Mammary epithelial cell (primary cell): ENCODE measurements at regions not wholly inside any gene's neighbourhood (a gene's known extent, or its start where the extent isn't known, plus 50 kb on each side); places are given as distances from the start of the nearest gene placed in this dataset.

Source experiments
- EZH2 ChIP-seq: IDR thresholded peaks from 2 replicates; pipeline ENCODE4 v1.6.1; 2012; ENCODE audit warnings: low read length, inconsistent platforms, borderline replicate concordance
- TF ChIP-seq, protein P1 (sequence below), 2 donors: IDR thresholded peaks in 1 of 2; conservative IDR thresholded peaks in 1 of 2; 2 replicates each; pipeline ENCODE4 v1.5.1; 2011 to 2012; ENCODE audit warnings: inconsistent platforms in 2 of 2, low read length in 2 of 2, mild to moderate bottlenecking in 2 of 2, control low read depth in 1 of 2, low read depth in 1 of 2; ENCODE audit not compliant: insufficient read depth in 1 of 2; ENCODE audit errors: extremely low read depth in 1 of 2

DNA sequence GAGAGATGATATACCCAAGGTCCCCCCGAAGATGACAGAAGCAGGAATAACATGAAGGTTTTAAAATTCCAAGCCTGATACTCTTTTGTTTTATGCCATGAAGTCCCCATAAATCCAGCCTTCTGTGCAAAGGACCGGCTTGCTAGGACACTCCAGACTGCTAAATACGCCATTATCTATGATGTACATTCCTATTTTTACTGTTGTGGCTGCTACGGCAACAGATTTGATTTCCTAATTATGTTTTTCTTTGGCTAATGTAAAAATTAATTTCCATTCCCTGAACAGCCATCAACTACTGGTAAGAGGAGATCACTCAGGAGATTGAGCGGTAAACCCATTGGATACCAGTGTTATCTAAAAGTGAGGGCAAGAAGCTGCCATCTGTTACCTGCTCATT, 1090.8 kb downstream of the TYW1 start:
- TF ChIP-seq, protein P1, sequence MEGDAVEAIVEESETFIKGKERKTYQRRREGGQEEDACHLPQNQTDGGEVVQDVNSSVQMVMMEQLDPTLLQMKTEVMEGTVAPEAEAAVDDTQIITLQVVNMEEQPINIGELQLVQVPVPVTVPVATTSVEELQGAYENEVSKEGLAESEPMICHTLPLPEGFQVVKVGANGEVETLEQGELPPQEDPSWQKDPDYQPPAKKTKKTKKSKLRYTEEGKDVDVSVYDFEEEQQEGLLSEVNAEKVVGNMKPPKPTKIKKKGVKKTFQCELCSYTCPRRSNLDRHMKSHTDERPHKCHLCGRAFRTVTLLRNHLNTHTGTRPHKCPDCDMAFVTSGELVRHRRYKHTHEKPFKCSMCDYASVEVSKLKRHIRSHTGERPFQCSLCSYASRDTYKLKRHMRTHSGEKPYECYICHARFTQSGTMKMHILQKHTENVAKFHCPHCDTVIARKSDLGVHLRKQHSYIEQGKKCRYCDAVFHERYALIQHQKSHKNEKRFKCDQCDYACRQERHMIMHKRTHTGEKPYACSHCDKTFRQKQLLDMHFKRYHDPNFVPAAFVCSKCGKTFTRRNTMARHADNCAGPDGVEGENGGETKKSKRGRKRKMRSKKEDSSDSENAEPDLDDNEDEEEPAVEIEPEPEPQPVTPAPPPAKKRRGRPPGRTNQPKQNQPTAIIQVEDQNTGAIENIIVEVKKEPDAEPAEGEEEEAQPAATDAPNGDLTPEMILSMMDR (conservative IDR thresholded peaks at IDR 0.05 in 1 of 2, IDR thresholded peaks at IDR 0.05 in 1 of 2; ENCODE audit: extremely low read depth in 1 of 2, insufficient read depth in 1 of 2, low read depth in 1 of 2, low read length in 2 of 2) = no peak
- TF ChIP-seq EZH2 = no peak
